ENCODE measurements at regions not wholly inside any gene's neighbourhood (a gene's known extent, or its start where the extent isn't known, plus 50 kb on each side); places are given as distances from the start of the nearest gene placed in this dataset.
"Not testable (repeated sequence)": the region's sequence is repeated elsewhere in the genome, so short reads cannot be mapped to it uniquely, and the experiment has no call there.

GRCh38 chr7:68800316-68800715 is 798.0 kb upstream of the AUTS2 start:
- no peak for DNase-seq

- no peak for DNase-seq
These were observed 793.1 kb upstream of the AUTS2 start for GRCh38 chr7:68805159-68805558.

DNA sequence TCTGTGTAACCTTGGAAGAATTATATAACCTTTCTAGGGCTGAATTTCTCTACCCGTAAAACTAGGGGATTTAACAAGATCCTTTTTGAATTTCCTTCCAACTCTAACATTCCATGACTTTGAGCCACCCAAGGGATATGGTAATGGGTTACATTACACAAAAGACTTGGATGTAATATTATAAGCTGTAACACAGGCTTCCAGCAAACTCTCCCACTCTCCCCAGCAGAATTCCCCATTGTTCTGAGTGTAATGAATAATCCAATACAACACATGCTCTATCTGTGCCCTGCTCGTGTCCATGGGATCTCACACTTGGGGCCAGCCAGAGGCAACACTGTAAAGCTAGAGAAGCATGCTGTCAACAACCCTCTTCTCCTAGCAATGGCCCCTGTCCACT is 790.6 kb upstream of the AUTS2 start:
- no peak for DNase-seq

DNA sequence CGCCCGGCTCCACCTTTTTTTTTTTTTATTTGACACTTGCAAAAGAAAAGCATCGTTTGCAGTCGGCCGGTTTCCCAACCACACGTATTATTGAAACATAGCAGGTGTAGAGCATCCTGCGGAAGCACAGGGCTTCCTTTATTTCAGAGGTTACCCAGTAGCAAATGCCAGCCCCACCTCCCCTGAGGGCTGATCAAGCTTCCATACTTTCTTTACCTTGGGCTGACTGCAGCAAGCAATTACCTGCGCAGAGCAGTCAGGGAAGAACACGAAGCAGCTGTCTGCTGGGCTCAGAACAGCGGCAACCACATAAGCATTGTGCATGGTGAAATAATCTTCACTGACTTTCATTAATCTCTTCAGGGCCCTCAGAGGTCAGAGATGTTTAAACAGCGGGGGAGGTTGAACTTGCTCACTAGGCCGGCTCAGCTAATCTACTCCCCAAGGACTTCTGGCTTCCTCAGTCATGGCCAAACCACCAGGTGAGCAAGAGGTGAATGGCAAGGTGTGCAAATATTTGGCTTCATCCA is 784.7 kb upstream of the AUTS2 start:
- DNase-seq, result no peak

GRCh38 chr7:68816491-68816890 is 781.8 kb upstream of the AUTS2 start:
- DNase-seq, result no peak

DNA sequence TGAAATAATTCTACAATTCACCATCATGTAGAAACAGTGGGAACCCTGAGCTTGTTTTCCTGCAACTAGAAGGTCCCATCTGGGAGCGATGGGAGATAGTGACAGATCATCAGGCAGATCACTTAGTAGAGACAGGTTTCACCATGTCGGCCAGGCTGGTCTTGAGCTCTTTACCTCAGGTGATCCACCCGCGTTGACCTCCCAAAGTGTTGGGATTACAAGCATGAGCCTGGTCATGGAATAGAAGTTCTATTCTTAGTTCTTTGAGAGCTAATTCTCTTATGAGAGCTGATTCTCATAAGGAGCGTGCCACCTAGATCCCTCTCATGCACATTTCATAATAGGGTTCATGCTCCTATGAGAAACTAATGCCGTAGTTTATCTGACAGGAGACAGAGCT is 778.0 kb upstream of the AUTS2 start:
- DNase-seq, result no peak

- DNase-seq, result no peak
These were observed 776.4 kb upstream of the AUTS2 start for GRCh38 chr7:68821846-68822245.

DNA sequence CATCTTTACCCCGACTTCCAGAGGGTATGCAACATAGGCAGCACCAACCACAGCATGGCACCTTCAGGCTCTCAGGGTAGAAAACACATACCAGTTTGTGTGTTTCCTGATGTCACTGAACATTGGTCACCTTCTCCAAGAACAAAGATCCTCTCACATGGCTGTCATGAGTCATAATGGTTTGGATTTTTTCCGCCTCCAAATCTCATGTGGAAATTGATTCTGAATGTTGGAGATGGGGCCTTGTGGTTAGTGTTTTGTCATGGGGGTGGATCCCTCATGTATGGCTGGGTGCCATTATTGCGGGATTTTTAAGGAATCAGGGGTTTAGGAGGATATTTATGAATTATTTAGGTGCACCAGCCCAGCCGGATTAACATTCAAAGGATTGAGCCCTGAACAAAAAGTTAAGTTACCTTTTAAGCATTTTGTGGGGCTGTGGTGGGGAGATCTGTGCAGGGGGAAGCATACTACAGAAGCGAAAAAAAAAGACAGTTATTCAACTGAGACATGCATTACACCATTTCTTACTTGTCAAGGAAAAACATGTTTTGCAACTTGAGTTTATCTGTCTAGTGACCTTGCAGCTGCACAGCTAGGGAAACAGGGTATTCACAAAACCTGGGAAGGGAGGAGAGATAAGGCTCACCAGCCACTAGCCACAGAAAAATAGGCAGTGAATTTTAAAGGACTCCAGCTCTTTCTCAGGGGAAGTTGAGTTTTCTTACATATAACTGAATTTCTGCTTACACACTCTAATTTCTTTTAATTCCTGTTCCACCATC is 774.1 kb upstream of the AUTS2 start:
- no peak for DNase-seq

GRCh38 chr7:68828575-68828974 is 769.7 kb upstream of the AUTS2 start:
- DNase-seq, result no peak

GRCh38 chr7:68833422-68833821 is 764.9 kb upstream of the AUTS2 start:
- no peak for DNase-seq

DNA sequence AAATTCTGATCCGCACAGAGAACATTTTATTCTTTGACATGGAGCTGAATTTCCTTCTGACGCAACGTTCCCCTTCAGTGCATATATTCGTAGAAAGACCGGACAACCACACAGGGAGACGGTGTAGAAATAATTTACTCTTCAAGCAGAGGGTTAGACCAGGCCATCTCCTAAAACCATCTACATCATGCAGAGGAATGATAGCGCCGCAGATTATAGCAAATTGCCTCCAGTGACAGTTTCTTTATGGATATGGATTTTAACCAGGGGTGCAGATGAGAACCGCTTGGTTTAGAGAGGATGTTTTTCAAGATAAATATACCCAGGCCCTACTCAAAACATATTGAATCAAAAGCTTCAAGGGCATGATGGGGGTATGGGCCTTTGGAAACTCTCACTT is 759.3 kb upstream of the AUTS2 start:
- DNase-seq, result no peak

- no peak for DNase-seq
These were observed 757.3 kb upstream of the AUTS2 start for GRCh38 chr7:68840991-68841390.

DNA sequence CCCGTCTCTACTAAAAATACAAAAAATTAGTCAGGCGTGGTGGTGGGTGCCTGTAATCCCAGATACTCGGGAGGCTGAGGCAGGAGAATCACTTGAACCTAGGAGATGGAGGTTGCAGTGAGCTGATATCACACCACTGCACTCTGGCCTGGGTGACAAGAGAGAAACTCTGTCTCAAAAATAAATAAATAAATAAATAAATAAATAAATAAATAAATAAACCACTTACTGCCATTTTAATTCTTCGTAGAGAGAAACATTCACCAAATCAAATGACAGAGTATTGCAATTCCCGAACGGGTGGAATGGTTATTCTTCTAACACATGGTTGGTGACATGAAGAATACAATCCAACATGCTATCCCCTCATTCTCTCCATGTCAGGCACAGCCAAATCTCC is 754.3 kb upstream of the AUTS2 start:
- DNase-seq, result not testable (repeated sequence)

- no peak for DNase-seq
These were observed 751.4 kb upstream of the AUTS2 start for GRCh38 chr7:68846811-68847325.

GRCh38 chr7:68853254-68853653 is 745.0 kb upstream of the AUTS2 start:
- no peak for DNase-seq

GRCh38 chr7:68857571-68857970 is 740.7 kb upstream of the AUTS2 start:
- DNase-seq, result no peak

DNA sequence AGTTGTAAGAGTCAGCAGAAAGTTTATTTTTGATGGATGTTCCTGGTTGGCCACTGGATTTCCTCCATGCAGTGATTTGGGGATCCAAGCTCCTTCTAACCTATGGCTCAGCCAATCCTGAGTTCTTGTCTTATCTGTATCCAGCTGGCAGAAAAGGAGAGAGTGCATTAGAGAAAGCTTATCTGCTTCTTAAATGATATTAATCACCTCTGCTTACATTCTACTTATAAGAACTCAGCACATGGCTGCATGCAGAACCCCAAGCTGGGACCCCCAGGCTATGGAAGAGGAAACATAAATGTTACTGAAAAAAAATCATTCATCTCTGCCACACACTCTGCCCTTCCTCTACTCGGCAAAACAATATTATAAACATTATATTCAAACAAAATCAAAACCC is 739.8 kb upstream of the AUTS2 start:
- DNase-seq, result no peak

DNA sequence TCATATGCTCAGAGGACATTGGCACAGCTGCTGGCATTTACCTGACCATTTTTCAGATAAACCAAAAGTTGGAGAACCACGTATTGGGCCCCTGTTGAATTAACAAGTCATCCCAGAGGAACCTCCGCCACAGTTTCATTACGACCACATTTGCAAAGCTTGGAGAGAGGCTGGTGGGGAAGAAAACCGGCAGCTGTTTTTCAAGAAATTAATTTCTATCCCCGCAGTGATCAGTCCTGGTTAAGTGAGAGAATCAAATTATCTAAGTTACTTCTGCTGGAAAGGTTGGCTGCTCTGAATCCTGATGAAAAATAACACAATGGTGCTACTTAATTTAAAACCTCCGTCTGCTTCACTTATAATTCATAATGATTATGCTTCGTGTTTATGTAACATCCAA is 737.1 kb upstream of the AUTS2 start:
- no peak for DNase-seq

DNA sequence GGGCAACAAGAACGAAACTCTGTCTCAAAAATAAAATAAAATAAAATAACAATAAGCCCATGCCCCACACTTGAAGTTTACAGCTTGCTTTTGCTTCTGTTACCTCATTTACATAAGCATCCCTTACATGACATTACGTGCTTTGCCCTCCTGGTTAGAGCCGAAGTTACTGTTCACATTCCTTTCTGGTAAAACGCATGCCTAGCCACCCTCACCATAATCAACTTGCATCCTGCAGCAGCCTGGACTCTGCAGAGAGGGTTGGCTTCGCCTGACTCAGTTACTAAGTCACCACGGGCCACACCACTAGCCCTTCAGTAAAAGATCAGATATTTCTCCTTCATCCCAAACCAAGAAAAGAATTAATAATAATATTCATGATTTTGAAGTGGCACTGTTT is 736.0 kb upstream of the AUTS2 start:
- DNase-seq, result no peak

GRCh38 chr7:68862736-68863135 is 735.5 kb upstream of the AUTS2 start:
- DNase-seq, result no peak

DNA sequence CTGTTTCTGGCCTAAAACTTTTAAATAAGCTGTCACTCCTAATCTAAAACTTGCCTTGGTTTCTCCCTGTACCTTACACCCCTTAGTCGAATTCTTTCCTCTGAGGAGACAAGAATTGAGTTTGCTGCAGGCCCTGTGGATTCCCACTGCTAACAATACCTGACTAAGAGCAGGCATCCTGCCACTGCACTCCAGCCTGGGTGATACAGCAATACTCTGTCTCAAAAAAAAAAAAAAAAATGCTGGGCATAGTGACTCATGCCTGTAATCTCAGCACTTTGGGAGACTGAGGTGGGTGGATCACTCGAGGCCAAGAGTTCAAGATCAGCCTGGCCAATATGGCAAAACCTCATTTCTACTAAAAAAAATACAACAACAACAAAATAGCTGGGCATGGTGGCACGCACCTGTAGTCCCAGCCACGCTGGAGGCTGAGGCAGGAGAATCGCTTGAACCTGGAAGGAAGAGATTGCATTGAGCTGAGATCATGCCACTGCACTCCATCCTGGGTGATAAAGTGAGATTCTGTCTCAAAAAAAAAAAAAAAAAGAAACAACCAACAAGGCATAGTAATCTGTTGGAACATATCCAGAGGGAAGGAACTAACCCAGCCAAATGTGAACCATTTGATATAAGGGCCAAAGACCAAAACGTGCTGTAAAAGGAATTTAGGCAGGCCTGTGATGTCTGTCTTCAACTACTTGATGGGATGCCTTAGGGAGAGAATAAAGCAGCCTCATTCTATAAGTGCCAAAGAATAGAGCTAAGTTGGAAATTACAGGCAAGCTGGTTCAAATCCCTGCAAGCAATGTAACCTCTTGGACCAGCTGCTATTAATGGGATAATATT is 732.7 kb upstream of the AUTS2 start:
- no peak for DNase-seq

DNA sequence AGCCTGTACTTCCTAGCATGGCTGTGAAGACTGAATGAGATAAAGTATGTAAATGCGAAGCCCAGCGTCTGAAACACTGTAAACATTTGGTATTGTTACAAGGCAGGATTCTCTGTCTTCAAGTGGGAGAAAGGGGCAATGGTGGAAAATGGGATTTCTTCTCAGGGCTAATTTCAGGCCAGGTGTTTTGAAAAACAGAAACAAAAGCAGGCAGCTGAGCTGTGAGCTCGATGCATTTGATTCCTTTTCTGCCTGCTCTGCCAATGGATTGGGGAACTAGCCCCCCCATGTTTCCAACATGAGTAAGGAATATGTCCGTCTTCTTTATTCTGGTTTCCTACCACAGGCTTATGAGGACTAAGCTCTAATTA is 732.1 kb upstream of the AUTS2 start:
- DNase-seq, result no peak

DNA sequence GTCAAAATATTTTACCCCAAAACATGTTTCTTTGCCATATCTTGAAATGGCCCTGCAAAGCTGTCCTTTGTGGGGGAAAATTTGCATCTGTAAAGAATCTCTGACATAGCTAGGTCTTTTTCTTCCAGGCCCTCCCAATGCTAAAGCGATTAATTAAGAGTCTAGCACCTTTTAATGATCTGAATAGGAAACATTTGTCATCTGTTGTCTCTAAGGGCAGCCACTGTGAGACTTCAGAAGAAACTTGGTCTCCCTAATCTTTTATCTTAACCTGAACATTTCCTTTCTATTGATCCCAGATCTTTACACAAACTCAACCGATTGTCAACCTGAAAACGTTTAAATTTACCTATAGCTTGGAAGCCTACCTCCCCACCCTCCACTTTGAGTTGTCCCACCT is 731.6 kb upstream of the AUTS2 start:
- not testable (repeated sequence) for DNase-seq

DNA sequence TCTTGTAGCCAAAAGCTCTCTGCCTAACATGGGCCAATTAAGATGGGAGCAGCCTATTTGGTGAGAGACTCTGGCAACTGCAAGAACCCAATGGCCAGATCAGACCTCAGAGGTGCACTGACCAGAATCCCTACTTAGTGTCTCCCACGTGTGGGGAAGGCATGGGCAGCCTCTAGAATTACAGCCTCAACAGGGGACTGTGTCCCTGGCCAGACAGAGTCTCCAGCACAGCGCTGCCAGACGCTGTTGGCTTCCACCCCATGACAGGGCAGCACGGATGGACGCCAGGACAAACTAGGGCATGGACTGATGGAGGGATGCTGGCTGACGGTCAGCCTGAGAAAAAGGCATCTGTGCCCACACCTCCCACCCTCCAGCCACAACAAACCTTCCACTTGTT is 729.3 kb upstream of the AUTS2 start:
- no peak for DNase-seq
